Stomach (tissue), 8 donors: ENCODE measurements at regions not wholly inside any gene's neighbourhood (a gene's known extent, or its start where the extent isn't known, plus 50 kb on each side); places are given as distances from the start of the nearest gene placed in this dataset.

Experiments
- DNase-seq, 2 donors: peaks; one replicate each; pipeline versions ENCODE4 v3.0.0 to v3.0.0-alpha.2; 2013 to 2019
- H3K27ac ChIP-seq, 5 donors: fragments of 200-600 bp in 4 of 5; sonication (generic) in 4 of 5; one replicate each; pipeline ENCODE4 v1.5.1; 2013 to 2019; ENCODE audit warnings: mild to moderate bottlenecking in 1 of 5, moderate library complexity in 1 of 5
- H3K27me3 ChIP-seq, 3 donors: fragments of 200-600 bp; sonication (generic); one replicate each; pipeline ENCODE4 v1.5.1; 2017 to 2019; ENCODE audit warnings: mixed run types in 1 of 3
- H3K36me3 ChIP-seq, 4 donors: fragments of 200-600 bp; sonication (generic); 1 replicate in 3 of 4; 2 replicates in 1 of 4; pipeline ENCODE4 v1.5.1; 2016 to 2019
- H3K4me1 ChIP-seq, 4 donors: fragments of 200-600 bp; sonication (generic); one replicate each; pipeline ENCODE4 v1.5.1; 2016 to 2019
- H3K4me3 ChIP-seq, 4 donors: fragments of 200-600 bp; sonication (generic) in 3 of 4; one replicate each; pipeline ENCODE4 v1.5.1; 2016 to 2019; ENCODE audit warnings: mild to moderate bottlenecking in 1 of 4
- H3K9me3 ChIP-seq, 4 donors: fragments of 200-600 bp; sonication (generic); one replicate each; pipeline ENCODE4 v1.5.1; 2016 to 2019
- EP300 ChIP-seq: sonication (generic); formaldehyde crosslinking; IDR thresholded peaks from one replicate; pipeline ENCODE4 v1.6.1; 2017; ENCODE audit warnings: antibody characterized with exemption
- POLR2A ChIP-seq, 4 donors: fragments of 450-650 bp; IDR thresholded peaks; one replicate each; pipeline ENCODE4 v1.6.1; 2016; ENCODE audit warnings: antibody characterized with exemption in 4 of 4, control low read depth in 2 of 4, mild to moderate bottlenecking in 1 of 4, moderate library complexity in 1 of 4
- POLR2AphosphoS5 ChIP-seq, 3 donors: sonication (generic); formaldehyde crosslinking; IDR thresholded peaks; one replicate each; pipeline ENCODE4 v1.6.1; 2016; ENCODE audit warnings: antibody characterized with exemption in 3 of 3
- WGBS, 5 donors: extraction: QIAGEN DNeasy Blood & Tissue Kit in 3 of 5; methylation state at CpG; one replicate each; pipeline versions ENCODE4 v1.1.5 to v1.1.7; 2013 to 2018; 5-methylcytosine and 5-hydroxymethylcytosine counted together
- intact Hi-C: fragments of 100-400 bp; cut with DNase I; formaldehyde crosslinking; loops from one replicate; pipeline ENCODE4 v1.15.1; 2023; ENCODE audit warnings: low total_unique reads
- TF ChIP-seq, protein P1 (sequence below), 7 experiments: fragments of 450-650 bp in 4 of 7; fragments of 200-600 bp in 3 of 7; sonication (generic) in 3 of 7; IDR thresholded peaks; one replicate each; pipeline ENCODE4 v1.5.1; 2016 to 2019; ENCODE audit warnings: antibody characterized with exemption in 7 of 7, control low read depth in 2 of 7, mild to moderate bottlenecking in 1 of 7
- donor health status: healthy with polysubstance abuse.
- donor health status: Bipolar disorder and iron deficiency.
- donor health status: healthy.

DNA sequence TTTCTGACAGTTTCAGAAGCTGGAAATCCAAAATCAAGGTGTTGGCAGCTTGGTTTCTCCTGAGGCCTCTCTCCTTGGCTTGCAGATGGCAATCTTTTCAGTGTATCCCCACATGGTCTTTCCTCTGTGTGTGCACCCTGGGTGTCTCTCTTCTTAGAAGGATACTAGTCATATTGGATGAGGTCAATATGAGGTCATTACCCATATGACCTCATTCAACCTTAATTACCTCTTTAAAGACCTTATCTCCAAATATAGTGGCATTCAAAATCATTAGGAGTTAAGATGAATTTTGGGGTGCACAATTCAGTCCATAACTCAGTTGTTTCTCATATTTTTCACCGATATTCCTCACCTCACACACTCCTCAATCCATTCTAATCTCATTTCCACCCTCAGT lies 92.4 kb upstream of the TGM3 start:
- no peak overlapping the region for H3K4me3 ChIP-seq
- no peaks in the 10 kb centered on the region for H3K36me3 ChIP-seq
- H3K9me3 ChIP-seq: no peaks in the 10 kb centered on the region
- DNase-seq: no peak
- peaks cover 9 to 14% (median 13%) of the 10 kb centered on the region in 4 donors for H3K4me1 ChIP-seq
- 79 to 95% (median 84%) methylated on average over 1 of the region's 1 CpG for WGBS, 5 donors
- no peak overlapping the region for H3K27ac ChIP-seq
- peaks cover 0 to 21% (median 13%) of the 10 kb centered on the region in 3 donors for H3K27me3 ChIP-seq
- intact Hi-C loops: loop anchor here (10.0 kb wide), 1 partner anchor 251 kb away; no protein-coding TSS in a partner anchor
- TF ChIP-seq, protein P1, sequence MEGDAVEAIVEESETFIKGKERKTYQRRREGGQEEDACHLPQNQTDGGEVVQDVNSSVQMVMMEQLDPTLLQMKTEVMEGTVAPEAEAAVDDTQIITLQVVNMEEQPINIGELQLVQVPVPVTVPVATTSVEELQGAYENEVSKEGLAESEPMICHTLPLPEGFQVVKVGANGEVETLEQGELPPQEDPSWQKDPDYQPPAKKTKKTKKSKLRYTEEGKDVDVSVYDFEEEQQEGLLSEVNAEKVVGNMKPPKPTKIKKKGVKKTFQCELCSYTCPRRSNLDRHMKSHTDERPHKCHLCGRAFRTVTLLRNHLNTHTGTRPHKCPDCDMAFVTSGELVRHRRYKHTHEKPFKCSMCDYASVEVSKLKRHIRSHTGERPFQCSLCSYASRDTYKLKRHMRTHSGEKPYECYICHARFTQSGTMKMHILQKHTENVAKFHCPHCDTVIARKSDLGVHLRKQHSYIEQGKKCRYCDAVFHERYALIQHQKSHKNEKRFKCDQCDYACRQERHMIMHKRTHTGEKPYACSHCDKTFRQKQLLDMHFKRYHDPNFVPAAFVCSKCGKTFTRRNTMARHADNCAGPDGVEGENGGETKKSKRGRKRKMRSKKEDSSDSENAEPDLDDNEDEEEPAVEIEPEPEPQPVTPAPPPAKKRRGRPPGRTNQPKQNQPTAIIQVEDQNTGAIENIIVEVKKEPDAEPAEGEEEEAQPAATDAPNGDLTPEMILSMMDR (IDR thresholded peaks at IDR 0.05): no peak
- TF ChIP-seq EP300 (no peak), POLR2AphosphoS5 (IDR thresholded peaks at IDR 0.05) (no peak), POLR2A (IDR thresholded peaks at IDR 0.05) (no peak)

DNA sequence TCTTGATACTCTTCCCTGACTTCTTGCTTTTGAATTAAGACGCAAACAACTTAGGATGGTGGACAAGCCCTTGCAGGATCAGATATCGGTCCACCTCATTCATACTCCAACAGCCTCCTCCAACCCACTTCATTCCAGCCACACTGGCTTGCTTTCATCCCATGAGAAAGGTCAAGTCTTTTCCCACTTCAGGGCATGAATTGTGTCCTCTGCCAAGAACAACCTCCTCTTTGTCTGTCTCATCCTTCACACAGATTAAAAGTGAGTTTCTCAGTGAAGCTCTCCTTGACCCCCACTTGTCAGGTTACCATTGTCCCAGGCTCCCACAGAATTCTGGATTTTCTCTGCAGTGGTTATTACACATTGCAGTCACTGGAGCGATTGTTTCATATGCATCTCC lies 91.8 kb upstream of the TGM3 start:
- H3K27ac ChIP-seq: no peak overlapping the region
- H3K4me1 ChIP-seq: peaks cover 9 to 14% (median 13%) of the 10 kb centered on the region in 4 donors
- no peak for DNase-seq
- H3K36me3 ChIP-seq: no peaks in the 10 kb centered on the region
- 75 to 87% (median 86%) methylated on average over 3 of the region's 3 CpGs for WGBS, 5 donors
- no peak overlapping the region for H3K4me3 ChIP-seq
- TF ChIP-seq POLR2AphosphoS5 (IDR thresholded peaks at IDR 0.05) (no peak), EP300 (no peak), POLR2A (IDR thresholded peaks at IDR 0.05) (no peak)
- TF ChIP-seq, protein P1 (IDR thresholded peaks at IDR 0.05): no peak
- peaks cover 0 to 21% (median 13%) of the 10 kb centered on the region in 3 donors for H3K27me3 ChIP-seq
- intact Hi-C loops: loop anchor here (10.0 kb wide), 1 partner anchor 251 kb away; no protein-coding TSS in a partner anchor
- no peaks in the 10 kb centered on the region for H3K9me3 ChIP-seq

DNA sequence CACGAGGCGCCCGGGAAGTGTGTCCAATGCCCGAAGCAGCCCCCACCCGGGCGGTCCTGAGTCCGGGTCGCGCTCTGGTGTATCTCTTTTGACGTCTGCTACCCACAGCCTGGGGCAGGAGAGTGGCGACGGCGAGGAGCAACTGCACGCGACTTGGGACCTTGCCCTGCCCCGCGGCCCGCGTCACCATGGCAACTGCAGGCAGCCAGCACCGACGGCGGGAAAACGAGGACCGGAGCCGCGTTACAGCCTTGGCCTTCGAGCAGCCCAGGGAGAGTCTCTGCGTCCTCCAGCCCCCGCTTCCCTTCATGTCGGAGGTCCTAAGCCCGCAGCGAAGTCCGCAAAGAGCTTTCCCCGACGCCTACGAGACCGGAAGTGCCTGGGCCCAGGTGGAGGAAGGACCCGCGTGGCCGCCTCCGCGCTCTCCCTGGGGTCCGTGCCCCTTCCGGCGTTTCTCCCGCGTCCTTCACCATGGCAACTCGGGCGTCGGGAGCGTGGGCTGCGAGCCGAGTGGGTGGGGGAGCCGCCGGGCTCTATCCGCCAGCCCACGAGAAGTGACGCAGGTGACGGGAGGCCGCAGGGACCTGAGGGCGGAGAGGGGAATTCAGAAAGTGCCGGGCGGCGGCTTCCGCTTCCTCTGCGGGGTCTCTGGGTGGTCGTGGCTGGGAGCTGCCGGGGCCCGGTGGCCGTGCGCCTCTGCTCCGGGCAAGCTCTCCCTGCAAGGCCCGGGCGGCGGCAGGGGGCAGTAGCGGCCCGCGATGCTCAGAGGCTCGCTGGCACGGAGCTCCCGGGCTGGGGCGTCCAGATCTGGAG lies 88.6 kb upstream of the TGM3 start:
- intact Hi-C loops: loop anchor here (10.0 kb wide), 1 partner anchor 248 kb away; no protein-coding TSS in a partner anchor
- H3K36me3 ChIP-seq: no peaks in the 10 kb centered on the region
- H3K27me3 ChIP-seq: peaks cover 0 to 36% (median 18%) of the 10 kb centered on the region in 3 donors
- WGBS, 5 donors: 1 to 6% (median 3%) methylated on average over 38 to 82 of the region's 82 CpGs
- H3K4me3 ChIP-seq: peak overlapping the region; percentile 51 to 73 (median 62)
- H3K4me1 ChIP-seq: peaks cover 9 to 14% (median 13%) of the 10 kb centered on the region in 4 donors
- TF ChIP-seq POLR2AphosphoS5 (IDR thresholded peaks at IDR 0.05): no peak
- TF ChIP-seq EP300: no peak
- TF ChIP-seq, protein P1 (IDR thresholded peaks at IDR 0.05): peak in 5 of 7 experiments; percentile 44 to 70 (median 59)
- TF ChIP-seq POLR2A (IDR thresholded peaks at IDR 0.05): no peak
- peak; percentile 84 to 92 for DNase-seq
- peak overlapping the region in 1 of 5 donors; percentile 35 for H3K27ac ChIP-seq
- H3K9me3 ChIP-seq: no peaks in the 10 kb centered on the region

DNA sequence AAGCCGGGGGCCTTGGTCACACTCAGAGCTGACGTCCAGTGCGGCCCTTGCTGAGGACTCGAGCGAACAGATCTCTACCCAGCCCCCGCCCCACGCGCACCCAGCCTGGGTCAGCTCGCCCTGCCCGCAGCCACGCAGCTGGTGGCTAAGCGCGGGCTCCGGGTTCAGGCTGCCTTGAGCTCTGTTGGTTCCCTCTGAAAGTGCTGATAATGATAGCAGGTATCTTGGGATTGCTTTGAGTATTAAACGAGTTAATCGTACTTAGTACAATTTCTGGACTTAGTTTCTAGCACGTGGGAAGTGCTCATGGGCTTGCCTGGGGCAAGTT lies 88.1 kb upstream of the TGM3 start:
- no peak for DNase-seq
- Histone ChIP-seq H3K27ac (peak overlapping the region in 1 of 5 donors; percentile 35), H3K36me3 (no peaks in the 10 kb centered on the region), H3K9me3 (no peaks in the 10 kb centered on the region), H3K27me3 (peaks cover 0 to 36% (median 18%) of the 10 kb centered on the region in 3 donors), H3K4me1 (peaks cover 9 to 14% (median 13%) of the 10 kb centered on the region in 4 donors), H3K4me3 (peak overlapping the region; percentile 51 to 73 (median 62))
- TF ChIP-seq, protein P1 (IDR thresholded peaks at IDR 0.05): peak in 1 of 7 experiments; percentile 13
- TF ChIP-seq POLR2AphosphoS5 (IDR thresholded peaks at IDR 0.05) (no peak), EP300 (no peak), POLR2A (IDR thresholded peaks at IDR 0.05) (no peak)
- intact Hi-C loops: loop anchor here (10.0 kb wide), 1 partner anchor 247 kb away; no protein-coding TSS in a partner anchor
- WGBS, 5 donors: 2 to 7% (median 6%) methylated on average over 9 to 17 of the region's 17 CpGs
